ENCODE measurements at regions not wholly inside any gene's neighbourhood (a gene's known extent, or its start where the extent isn't known, plus 50 kb on each side); places are given as distances from the start of the nearest gene placed in this dataset.

GRCh38 chrX:125096469-125096868, 223.2 kb upstream of the TEX13C start:
- Histone ChIP-seq H2AFZ (ENCODE audit: low read length) (no peak overlapping the region), H3K27ac (ENCODE audit: insufficient read depth, low read length) (no peak overlapping the region), H3K4me1 (ENCODE audit: control insufficient read depth, extremely low read depth, insufficient read depth, low read length) (no peaks in the 10 kb centered on the region), H3K79me2 (ENCODE audit: control insufficient read depth, insufficient read depth, low read length) (no peaks in the 10 kb centered on the region), H3K4me3 (replicated peaks in 1 of 4; ENCODE audit: control extremely low read depth in 1 of 4, insufficient read depth in 1 of 4, low read depth in 3 of 4, low read length in 4 of 4) (no peak overlapping the region), H3K9ac (ENCODE audit: insufficient read depth, low read length) (no peak overlapping the region), H3K27me3 (ENCODE audit: control insufficient read depth, insufficient read depth, low read length) (no peaks in the 10 kb centered on the region), H3K36me3 (ENCODE audit: control insufficient read depth, insufficient read depth, low read length) (no peaks in the 10 kb centered on the region), H4K20me1 (ENCODE audit: control insufficient read depth, extremely low read depth, insufficient read depth, low read length) (no peaks in the 10 kb centered on the region), H3K9me3 (ENCODE audit: control insufficient read depth, insufficient read depth, low read depth, low read length) (no peaks in the 10 kb centered on the region), H3K4me2 (ENCODE audit: extremely low read depth, insufficient read depth, low read length) (no peak overlapping the region)
- no peak for DNase-seq (ENCODE audit: low read depth in 2 of 2)
- TF ChIP-seq EZH2 (IDR thresholded peaks at IDR 0.05; ENCODE audit: low read length, missing control alignments) = no peak
- TF ChIP-seq, protein P1, sequence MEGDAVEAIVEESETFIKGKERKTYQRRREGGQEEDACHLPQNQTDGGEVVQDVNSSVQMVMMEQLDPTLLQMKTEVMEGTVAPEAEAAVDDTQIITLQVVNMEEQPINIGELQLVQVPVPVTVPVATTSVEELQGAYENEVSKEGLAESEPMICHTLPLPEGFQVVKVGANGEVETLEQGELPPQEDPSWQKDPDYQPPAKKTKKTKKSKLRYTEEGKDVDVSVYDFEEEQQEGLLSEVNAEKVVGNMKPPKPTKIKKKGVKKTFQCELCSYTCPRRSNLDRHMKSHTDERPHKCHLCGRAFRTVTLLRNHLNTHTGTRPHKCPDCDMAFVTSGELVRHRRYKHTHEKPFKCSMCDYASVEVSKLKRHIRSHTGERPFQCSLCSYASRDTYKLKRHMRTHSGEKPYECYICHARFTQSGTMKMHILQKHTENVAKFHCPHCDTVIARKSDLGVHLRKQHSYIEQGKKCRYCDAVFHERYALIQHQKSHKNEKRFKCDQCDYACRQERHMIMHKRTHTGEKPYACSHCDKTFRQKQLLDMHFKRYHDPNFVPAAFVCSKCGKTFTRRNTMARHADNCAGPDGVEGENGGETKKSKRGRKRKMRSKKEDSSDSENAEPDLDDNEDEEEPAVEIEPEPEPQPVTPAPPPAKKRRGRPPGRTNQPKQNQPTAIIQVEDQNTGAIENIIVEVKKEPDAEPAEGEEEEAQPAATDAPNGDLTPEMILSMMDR (conservative IDR thresholded peaks at IDR 0.05 in 1 of 2, IDR thresholded peaks at IDR 0.05 in 1 of 2; ENCODE audit: low read depth in 1 of 2, low read length in 2 of 2) = no peak

DNA sequence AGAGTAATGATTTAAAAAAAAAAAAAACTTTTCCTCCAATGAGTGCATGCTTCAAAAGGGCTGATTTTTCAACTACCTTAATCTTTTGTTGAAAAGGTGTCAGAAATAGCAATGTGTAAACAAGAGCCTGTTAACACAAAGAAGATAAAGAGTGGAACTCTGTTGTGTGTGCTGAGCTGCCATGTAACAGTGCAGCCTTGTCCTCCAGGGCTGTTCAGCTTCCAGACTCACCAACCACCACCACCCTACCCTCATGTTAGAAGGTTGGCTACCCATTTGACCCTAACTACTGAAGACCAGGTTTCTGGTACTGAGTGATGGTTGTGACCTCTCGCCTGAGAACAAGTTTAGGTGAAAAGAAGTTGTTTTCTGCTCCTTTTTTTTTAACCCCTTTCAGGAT, 222.8 kb upstream of the TEX13C start:
- Histone ChIP-seq H2AFZ (ENCODE audit: low read length) (no peak overlapping the region), H3K4me2 (ENCODE audit: extremely low read depth, insufficient read depth, low read length) (no peak overlapping the region), H3K36me3 (ENCODE audit: control insufficient read depth, insufficient read depth, low read length) (no peaks in the 10 kb centered on the region), H3K79me2 (ENCODE audit: control insufficient read depth, insufficient read depth, low read length) (no peaks in the 10 kb centered on the region), H3K9me3 (ENCODE audit: control insufficient read depth, insufficient read depth, low read depth, low read length) (no peaks in the 10 kb centered on the region), H4K20me1 (ENCODE audit: control insufficient read depth, extremely low read depth, insufficient read depth, low read length) (no peaks in the 10 kb centered on the region), H3K4me3 (replicated peaks in 1 of 4; ENCODE audit: control extremely low read depth in 1 of 4, insufficient read depth in 1 of 4, low read depth in 3 of 4, low read length in 4 of 4) (no peak overlapping the region), H3K4me1 (ENCODE audit: control insufficient read depth, extremely low read depth, insufficient read depth, low read length) (no peaks in the 10 kb centered on the region), H3K27me3 (ENCODE audit: control insufficient read depth, insufficient read depth, low read length) (no peaks in the 10 kb centered on the region), H3K27ac (ENCODE audit: insufficient read depth, low read length) (no peak overlapping the region), H3K9ac (ENCODE audit: insufficient read depth, low read length) (no peak overlapping the region)
- no peak for DNase-seq (ENCODE audit: low read depth in 2 of 2)
- TF ChIP-seq EZH2 (IDR thresholded peaks at IDR 0.05; ENCODE audit: low read length, missing control alignments) = no peak
- TF ChIP-seq, protein P1 (conservative IDR thresholded peaks at IDR 0.05 in 1 of 2, IDR thresholded peaks at IDR 0.05 in 1 of 2; ENCODE audit: low read depth in 1 of 2, low read length in 2 of 2) = no peak

- H2AFZ ChIP-seq (ENCODE audit: low read length) = no peak overlapping the region
- H3K27me3 ChIP-seq (ENCODE audit: control insufficient read depth, insufficient read depth, low read length) = no peaks in the 10 kb centered on the region
- no peaks in the 10 kb centered on the region for H3K9me3 ChIP-seq (ENCODE audit: control insufficient read depth, insufficient read depth, low read depth, low read length)
- H3K27ac ChIP-seq (ENCODE audit: insufficient read depth, low read length) = no peak overlapping the region
- no peak for TF ChIP-seq EZH2 (IDR thresholded peaks at IDR 0.05; ENCODE audit: low read length, missing control alignments)
- TF ChIP-seq, protein P1 (conservative IDR thresholded peaks at IDR 0.05 in 1 of 2, IDR thresholded peaks at IDR 0.05 in 1 of 2; ENCODE audit: low read depth in 1 of 2, low read length in 2 of 2) = no peak
- no peak overlapping the region for H3K4me2 ChIP-seq (ENCODE audit: extremely low read depth, insufficient read depth, low read length)
- no peaks in the 10 kb centered on the region for H3K79me2 ChIP-seq (ENCODE audit: control insufficient read depth, insufficient read depth, low read length)
- H4K20me1 ChIP-seq (ENCODE audit: control insufficient read depth, extremely low read depth, insufficient read depth, low read length) = no peaks in the 10 kb centered on the region
- no peak for DNase-seq (ENCODE audit: low read depth in 2 of 2)
- no peaks in the 10 kb centered on the region for H3K36me3 ChIP-seq (ENCODE audit: control insufficient read depth, insufficient read depth, low read length)
- H3K9ac ChIP-seq (ENCODE audit: insufficient read depth, low read length) = no peak overlapping the region
- no peaks in the 10 kb centered on the region for H3K4me1 ChIP-seq (ENCODE audit: control insufficient read depth, extremely low read depth, insufficient read depth, low read length)
- H3K4me3 ChIP-seq (replicated peaks in 1 of 4; ENCODE audit: control extremely low read depth in 1 of 4, insufficient read depth in 1 of 4, low read depth in 3 of 4, low read length in 4 of 4) = no peak overlapping the region
Measured at GRCh38 chrX:125101971-125102755, 217.5 kb upstream of the TEX13C start.

Data from fibroblast of lung (primary cell).